ENCODE measurements at regions not wholly inside any gene's neighbourhood (a gene's known extent, or its start where the extent isn't known, plus 50 kb on each side); places are given as distances from the start of the nearest gene placed in this dataset.

DNA sequence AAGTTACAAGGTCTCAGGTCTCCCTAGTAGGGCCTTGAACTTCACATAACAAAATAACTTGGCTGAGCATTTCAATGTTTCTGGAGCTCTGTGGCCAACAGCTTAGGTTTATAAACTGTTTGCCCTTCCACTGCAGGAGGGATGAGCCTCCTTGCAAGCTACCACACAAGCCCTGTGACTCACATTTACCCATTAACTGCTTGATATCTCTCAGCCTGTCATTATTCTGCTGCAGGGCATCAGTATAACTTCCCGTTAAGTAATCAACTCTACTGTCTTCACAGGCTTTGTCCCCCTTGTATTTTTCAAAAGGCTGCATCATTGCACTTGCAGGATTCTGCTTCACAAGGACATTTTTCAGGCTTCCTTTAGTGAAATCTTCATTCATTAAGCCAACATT, 151.7 kb upstream of the CXCL13 start:
- no peaks in the 10 kb centered on the region for H3K9me2 ChIP-seq
- H3K4me2 ChIP-seq: no peak overlapping the region
- H4K20me1 ChIP-seq (ENCODE audit: insufficient read depth): no peaks in the 10 kb centered on the region
- H3K9ac ChIP-seq: no peak overlapping the region
- H3K4me1 ChIP-seq (ENCODE audit: control insufficient read depth in 1 of 2, insufficient read depth in 2 of 2, low read depth in 1 of 2, low read length in 1 of 2): no peaks in the 10 kb centered on the region
- CTCF ChIA-PET: interaction anchor here (0.9 kb wide), 1 partner anchor 96 kb away, joined by 3 read pairs; no protein-coding TSS in a partner anchor
- H3F3A ChIP-seq (replicated peaks; ENCODE audit: insufficient read depth): no peaks in the 10 kb centered on the region
- no peaks in the 10 kb centered on the region for H3K27me3 ChIP-seq (ENCODE audit: insufficient read depth)
- POLR2A ChIA-PET: no interaction called here
- no peak overlapping the region for H3K4me3 ChIP-seq (ENCODE audit: low read depth in 2 of 2, low read length in 1 of 2)
- no peak for TF ChIP-seq SMC3 (IDR thresholded peaks at IDR 0.05; ENCODE audit: low read depth, low read length)
- no peak for TF ChIP-seq TCF12 (IDR thresholded peaks at IDR 0.05)
- TF ChIP-seq RFX5 (IDR thresholded peaks at IDR 0.05; ENCODE audit: low read length): no peak
- TF ChIP-seq, protein P1, sequence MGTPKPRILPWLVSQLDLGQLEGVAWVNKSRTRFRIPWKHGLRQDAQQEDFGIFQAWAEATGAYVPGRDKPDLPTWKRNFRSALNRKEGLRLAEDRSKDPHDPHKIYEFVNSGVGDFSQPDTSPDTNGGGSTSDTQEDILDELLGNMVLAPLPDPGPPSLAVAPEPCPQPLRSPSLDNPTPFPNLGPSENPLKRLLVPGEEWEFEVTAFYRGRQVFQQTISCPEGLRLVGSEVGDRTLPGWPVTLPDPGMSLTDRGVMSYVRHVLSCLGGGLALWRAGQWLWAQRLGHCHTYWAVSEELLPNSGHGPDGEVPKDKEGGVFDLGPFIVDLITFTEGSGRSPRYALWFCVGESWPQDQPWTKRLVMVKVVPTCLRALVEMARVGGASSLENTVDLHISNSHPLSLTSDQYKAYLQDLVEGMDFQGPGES (IDR thresholded peaks at IDR 0.05; ENCODE audit: low read depth, low read length): no peak
- TF ChIP-seq, protein P2, sequence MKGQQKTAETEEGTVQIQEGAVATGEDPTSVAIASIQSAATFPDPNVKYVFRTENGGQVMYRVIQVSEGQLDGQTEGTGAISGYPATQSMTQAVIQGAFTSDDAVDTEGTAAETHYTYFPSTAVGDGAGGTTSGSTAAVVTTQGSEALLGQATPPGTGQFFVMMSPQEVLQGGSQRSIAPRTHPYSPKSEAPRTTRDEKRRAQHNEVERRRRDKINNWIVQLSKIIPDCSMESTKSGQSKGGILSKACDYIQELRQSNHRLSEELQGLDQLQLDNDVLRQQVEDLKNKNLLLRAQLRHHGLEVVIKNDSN (IDR thresholded peaks at IDR 0.05; ENCODE audit: borderline replicate concordance, low read depth): no peak
- TF ChIP-seq FOXM1 (IDR thresholded peaks at IDR 0.05; ENCODE audit: low read depth): no peak
- no peak for TF ChIP-seq RXRA (IDR thresholded peaks at IDR 0.05; ENCODE audit: borderline replicate concordance, low read depth)
- TF ChIP-seq MEF2A (IDR thresholded peaks at IDR 0.05; ENCODE audit: borderline replicate concordance, low read depth): no peak
- TF ChIP-seq YY1 (IDR thresholded peaks at IDR 0.05; ENCODE audit: low read depth): no peak
- TF ChIP-seq ELF1 (IDR thresholded peaks at IDR 0.05): no peak
- no peak for TF ChIP-seq TAF1 (IDR thresholded peaks at IDR 0.05; ENCODE audit: borderline replicate concordance, low read depth, low read length)
- TF ChIP-seq, protein P3, sequence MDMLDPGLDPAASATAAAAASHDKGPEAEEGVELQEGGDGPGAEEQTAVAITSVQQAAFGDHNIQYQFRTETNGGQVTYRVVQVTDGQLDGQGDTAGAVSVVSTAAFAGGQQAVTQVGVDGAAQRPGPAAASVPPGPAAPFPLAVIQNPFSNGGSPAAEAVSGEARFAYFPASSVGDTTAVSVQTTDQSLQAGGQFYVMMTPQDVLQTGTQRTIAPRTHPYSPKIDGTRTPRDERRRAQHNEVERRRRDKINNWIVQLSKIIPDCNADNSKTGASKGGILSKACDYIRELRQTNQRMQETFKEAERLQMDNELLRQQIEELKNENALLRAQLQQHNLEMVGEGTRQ (IDR thresholded peaks at IDR 0.05; ENCODE audit: borderline replicate concordance, low read depth, low read length): no peak
- no peak for TF ChIP-seq FOSL2 (IDR thresholded peaks at IDR 0.05; ENCODE audit: borderline replicate concordance, low read depth)
- TF ChIP-seq GATA2 (CRISPR knock-in tag; IDR thresholded peaks at IDR 0.05): no peak
- TF ChIP-seq RCOR1 (IDR thresholded peaks at IDR 0.05; ENCODE audit: low read length): no peak
- TF ChIP-seq, protein P4, sequence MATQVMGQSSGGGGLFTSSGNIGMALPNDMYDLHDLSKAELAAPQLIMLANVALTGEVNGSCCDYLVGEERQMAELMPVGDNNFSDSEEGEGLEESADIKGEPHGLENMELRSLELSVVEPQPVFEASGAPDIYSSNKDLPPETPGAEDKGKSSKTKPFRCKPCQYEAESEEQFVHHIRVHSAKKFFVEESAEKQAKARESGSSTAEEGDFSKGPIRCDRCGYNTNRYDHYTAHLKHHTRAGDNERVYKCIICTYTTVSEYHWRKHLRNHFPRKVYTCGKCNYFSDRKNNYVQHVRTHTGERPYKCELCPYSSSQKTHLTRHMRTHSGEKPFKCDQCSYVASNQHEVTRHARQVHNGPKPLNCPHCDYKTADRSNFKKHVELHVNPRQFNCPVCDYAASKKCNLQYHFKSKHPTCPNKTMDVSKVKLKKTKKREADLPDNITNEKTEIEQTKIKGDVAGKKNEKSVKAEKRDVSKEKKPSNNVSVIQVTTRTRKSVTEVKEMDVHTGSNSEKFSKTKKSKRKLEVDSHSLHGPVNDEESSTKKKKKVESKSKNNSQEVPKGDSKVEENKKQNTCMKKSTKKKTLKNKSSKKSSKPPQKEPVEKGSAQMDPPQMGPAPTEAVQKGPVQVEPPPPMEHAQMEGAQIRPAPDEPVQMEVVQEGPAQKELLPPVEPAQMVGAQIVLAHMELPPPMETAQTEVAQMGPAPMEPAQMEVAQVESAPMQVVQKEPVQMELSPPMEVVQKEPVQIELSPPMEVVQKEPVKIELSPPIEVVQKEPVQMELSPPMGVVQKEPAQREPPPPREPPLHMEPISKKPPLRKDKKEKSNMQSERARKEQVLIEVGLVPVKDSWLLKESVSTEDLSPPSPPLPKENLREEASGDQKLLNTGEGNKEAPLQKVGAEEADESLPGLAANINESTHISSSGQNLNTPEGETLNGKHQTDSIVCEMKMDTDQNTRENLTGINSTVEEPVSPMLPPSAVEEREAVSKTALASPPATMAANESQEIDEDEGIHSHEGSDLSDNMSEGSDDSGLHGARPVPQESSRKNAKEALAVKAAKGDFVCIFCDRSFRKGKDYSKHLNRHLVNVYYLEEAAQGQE (IDR thresholded peaks at IDR 0.05; ENCODE audit: low read depth, low read length): no peak
- H3K9me3 ChIP-seq: no peaks in the 10 kb centered on the region
- WGBS (ENCODE audit: low lambda C conversion rate): 5% methylated on average over 1 of the region's 1 CpG
- no peak for DNase-seq
- H3K36me3 ChIP-seq (replicated peaks in 1 of 2; ENCODE audit: control insufficient read depth in 1 of 2, insufficient read depth in 2 of 2, low read length in 1 of 2): no peaks in the 10 kb centered on the region
- no peaks in the 10 kb centered on the region for H3K79me2 ChIP-seq (ENCODE audit: insufficient read depth)
- H2AFZ ChIP-seq (ENCODE audit: low read depth): no peak overlapping the region
- H3K27ac ChIP-seq (ENCODE audit: low read depth in 2 of 2, low read length in 1 of 2): no peak overlapping the region

All from SK-N-SH (cell line).